HG03521 (cell line): ENCODE measurements at regions not wholly inside any gene's neighbourhood (a gene's known extent, or its start where the extent isn't known, plus 50 kb on each side); places are given as distances from the start of the nearest gene placed in this dataset.
"Not testable (repeated sequence)": the region's sequence is repeated elsewhere in the genome, so short reads cannot be mapped to it uniquely, and the experiment has no call there.

Experiments used
- ATAC-seq: cut with Tn5 transposase; IDR thresholded peaks from one replicate; pipeline ENCODE4 v1.9.1; 2021; ENCODE audit warnings: mild to moderate bottlenecking, moderate library complexity; ENCODE audit not compliant: unreplicated experiment

DNA sequence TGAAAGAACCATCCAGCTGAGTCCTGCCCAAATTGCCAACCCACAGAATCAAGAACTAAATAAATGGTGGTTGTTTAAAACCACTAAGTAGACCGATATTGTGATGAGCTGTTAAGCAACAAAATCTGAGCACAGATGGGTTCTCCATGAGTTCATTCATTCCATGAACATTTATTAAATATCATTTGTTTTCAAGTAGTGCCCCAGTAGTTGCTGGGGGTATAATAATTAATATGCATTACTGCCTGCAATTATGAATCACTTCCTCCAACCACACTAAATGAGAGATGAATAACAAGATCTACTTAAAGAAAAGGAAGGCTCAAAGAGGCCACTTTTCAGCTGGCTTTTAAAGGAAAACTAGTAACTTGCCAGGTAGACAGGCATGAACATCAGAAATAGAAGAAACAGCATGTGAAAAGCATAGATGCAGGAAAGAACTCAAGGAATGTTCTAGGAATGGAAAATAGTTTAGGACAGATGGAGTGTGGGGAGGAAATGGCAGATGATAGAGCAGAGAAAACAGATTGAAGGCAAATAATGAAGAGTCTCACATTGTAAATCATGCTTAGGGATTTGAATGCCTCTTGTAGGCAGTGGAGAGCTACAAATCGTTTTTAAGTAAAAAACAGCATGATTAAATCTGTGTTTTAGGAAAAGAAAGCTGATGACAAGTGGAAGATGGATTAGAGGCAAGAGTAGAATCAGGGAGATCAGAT lies 641.7 kb upstream of the DIPK2B start:
- ATAC-seq: no peak

DNA sequence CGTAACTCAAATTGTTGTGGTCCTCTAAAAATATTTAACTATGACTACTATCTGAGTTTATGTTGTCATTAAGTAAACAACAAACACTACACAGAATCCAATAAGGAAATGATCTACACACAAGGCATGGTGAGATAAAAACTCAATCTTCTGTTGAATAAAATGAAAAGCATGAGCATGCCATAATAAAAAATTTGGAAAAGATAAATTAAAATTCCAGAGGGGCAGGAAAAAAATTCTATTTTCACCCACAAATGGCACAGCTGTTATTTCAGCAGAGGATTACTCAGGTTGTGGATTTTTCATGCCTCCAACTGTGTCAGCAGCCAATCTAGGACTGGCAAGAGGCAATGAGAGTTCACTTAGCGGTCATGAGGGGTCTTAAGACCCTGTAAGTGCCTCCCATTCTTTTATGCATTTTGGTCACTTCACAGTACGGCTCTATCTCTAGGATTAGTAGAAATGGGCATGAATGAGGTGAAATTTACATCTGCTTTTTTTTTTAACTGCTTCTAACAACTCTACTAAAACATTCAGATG lies 639.8 kb upstream of the DIPK2B start:
- no peak for ATAC-seq

DNA sequence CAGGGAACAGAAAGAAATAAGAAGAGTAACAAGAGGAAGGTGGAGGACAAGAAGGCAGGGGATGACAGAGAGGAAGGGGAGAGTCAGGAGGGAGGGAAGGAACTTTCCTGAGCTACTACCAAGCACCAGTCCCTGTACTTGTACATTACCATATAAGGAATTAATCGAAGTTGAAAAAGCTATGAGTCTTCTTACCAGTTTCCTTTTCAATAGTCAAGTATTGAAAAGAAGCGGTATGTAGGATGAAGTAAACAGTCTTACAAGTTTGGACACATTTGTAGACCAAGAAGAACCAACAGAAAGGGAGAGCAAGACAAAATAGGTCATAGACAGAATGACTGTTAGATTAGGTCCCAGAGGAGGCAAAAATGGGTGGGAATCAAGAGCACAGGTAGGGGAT lies 629.7 kb upstream of the DIPK2B start:
- ATAC-seq: no peak

DNA sequence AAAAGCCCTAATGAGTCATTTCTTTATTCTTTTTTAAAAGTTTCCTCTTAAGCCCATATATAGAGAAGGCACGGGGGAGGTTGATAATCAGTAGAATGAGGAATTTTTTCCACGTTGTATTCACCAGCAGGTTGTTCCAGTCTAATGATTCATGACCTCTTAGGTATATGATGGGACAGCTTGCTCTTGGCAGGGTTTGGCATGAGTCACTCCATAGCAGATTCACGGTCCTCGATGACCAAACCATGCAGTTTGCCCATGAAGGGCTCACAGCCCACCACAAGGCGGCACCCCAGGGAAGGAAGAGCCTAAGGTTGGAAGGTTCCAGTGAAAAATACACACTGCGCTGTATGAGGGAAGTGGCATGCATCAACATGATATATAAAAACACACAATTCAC lies 623.8 kb upstream of the DIPK2B start:
- ATAC-seq: no peak

DNA sequence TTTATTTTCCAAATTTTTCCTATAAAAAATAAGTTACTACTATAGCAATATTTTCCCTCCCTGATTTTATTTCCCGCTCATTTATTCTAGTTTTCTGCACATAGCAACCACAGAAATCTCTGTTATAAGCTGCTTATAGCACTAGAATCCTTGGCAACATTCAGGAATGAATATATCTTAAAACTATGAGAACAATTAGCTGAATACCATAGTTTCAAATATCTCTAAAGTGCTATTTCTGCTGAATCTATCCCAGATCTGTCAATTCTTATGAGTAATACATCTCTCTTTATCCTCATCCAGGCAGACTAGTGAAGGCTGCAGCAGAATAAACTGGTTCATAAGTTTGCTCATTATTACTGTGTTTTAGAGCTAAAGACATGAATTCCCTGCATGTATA lies 622.9 kb upstream of the DIPK2B start:
- no peak for ATAC-seq

DNA sequence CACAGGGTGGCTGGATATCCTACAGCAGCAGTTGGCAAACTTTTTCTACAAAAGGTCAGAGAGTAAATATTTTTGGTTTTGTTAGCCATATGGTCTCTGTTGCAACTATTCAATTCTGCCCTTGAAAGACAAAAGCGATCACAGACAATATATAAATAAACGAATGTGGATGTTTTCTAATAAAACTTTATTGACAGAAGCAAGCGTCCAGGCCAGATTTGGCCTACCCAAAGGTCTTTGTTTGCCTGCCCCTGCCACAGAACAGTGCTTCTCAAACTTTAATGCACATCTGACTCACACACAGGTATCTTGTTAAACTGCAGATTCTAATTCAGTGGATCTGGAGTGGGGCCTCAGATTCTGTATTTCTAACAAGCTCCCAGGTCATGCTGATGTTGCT lies 621.4 kb upstream of the DIPK2B start:
- no peak for ATAC-seq

DNA sequence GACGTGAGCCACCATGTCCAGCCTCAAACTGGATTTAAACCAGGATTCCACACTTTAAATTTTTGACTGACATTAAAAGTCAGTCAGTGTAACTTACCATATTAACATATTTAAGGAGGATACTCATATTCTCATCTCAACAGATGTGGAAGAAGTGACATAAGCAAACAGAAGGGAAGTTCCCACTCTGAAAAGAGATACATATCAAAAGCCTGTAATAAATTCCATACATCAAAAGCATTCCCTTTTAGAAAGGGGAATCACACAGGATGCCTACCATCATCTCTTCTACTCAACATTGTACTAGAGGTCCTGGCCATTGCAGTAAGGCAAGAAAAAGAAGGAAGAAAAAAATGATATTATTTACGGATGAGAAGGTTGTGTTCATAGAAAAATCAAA lies 618.2 kb upstream of the DIPK2B start:
- no peak for ATAC-seq

DNA sequence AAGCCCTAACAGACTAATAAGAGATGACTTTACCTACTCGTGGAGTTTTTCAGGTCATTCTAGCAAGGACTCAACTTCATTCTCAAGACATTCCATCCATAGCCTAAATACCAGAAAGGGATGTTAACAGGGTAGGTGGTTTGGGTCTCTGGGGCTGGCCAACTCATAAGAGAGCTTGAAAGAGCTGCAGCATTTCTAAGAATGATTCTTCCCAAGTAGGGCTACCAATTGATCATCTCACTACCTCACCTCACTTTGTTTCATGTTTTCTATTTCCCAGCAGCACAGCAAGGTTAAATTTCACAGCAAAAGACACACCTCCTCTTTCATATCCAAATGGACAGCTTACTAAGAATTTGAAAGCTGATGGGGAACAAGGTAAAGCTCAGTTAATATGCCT lies 614.8 kb upstream of the DIPK2B start:
- no peak for ATAC-seq

DNA sequence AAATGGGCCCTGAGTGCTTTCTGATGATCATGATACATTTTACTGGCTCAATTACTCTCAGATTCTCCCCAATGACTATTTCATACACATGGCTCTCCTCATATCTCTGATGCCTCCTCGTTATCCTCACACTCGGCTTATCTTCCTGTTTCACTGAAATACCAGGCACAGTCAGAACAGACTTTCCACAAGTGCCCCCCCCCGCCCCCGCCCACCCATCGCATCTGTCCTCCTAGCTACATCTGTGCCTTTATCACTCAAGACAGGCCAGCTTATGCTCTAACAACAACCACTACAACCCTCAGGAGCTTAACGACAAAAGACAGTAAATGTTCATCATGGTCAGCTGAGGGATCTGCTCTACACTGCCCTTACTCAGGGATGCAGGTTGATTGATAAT lies 610.6 kb upstream of the DIPK2B start:
- no peak for ATAC-seq

DNA sequence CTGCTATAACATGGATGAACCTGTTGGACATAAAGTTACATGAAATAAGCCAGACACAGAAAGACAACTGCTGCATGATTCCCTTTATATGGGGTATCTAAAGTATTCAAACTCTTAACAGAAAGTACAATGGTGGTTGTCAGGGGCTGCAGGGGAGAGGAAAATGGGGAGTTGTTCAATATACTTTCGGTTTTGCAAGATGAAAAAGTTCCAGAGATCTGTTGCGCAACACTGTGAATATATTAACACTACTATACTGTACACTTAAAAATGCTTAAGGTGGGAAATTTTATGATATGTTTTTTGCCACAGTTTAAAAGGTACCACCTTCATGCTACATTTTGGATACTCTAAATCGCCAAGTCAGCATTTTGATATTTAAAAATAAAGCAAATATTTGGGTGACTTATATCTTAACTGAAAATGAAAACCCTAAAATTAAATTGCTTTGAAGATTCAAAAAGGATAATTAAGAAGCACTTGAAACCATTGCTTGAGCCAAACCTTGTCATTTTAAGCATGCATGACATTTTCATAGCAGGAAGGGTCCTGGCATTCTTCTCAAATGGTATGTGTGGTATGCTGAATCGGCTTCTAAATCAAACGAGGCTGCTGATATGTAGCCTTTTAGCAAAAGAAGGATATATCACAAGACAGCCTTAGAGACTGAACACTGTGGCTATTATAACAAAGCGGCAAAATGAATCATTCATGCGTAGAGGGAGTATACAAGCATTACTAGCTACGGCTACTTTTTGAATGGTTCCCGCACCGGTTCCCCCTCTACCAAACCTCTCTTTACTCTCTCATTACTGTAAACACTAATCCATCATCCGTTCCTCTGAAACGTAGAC lies 607.1 kb upstream of the DIPK2B start:
- ATAC-seq: no peak

DNA sequence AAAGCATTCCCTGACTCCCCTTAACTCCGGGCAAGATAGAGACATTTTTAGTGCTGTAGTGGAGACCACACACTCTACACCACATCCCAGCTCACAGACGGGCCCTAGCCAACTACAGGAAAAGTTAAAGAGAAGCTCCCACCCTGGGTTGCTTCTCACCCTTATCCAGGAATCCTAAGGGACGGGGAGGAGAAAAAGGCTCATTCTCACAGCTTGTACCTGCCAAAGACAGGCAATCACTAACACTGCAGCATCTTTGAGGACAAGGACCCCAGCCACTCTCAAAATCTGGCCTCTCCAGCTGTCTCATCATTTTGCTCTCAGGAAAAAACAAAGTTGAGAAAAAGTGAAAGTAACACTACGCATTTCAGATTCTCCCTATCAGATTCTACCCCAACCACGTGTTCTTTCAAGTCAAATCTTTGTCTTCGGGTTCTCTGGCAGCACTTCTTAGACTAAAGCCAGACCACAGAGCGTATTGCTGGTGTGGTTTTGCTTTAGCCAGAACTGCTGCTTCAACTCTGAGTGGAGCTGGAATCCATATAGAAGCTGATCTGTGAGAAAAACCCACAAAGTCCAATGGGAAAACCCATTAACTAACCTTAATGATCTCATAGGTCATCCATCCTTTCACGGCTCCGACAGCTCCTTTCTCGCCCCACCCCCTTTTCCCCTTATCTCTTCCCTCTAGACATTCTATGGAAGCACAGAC lies 605.9 kb upstream of the DIPK2B start:
- peak; percentile 62 for ATAC-seq

DNA sequence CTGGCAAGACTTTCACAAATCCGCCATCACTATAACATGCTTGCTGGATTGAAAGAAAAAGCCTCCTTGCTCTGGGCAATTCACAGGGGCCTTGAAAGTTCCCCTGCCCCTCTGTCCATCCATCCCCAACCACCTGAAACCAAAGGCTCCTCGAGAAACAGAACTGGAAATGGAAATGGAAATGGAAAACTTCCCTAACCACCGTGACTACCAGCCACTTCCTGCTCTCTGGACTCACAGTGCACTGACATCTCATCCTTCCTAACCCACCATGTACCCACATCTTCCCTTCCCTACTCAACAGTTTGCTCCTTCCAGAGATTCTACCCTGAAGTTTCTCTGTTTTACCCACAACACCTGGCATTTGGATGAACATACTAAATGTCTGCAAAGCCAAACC lies 603.6 kb upstream of the DIPK2B start:
- no peak for ATAC-seq

DNA sequence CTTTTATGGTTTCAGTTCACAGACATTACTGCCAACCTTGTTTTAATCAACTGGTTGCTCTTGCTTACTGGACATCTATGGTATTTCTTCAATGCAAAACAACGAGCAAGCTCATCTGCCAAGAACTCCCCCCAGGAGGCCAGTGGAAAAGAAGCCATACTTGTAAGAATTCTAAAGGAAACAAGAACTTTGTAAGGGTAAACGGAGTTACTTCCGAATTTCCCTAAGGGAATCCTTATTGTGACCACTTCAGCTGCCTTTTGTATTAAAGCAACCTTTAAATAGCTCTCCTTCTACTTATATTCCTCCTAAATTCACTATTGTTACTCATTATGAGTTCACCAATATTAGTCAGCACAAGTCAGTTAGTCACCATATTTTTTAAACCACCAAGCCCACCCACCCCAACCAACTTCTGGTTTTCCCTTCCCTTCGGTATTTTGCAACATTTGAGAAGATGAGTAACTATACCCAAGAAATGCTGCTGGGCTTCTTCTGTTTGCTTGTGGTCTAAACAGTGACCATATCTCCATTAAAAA lies 602.8 kb upstream of the DIPK2B start:
- ATAC-seq: no peak

DNA sequence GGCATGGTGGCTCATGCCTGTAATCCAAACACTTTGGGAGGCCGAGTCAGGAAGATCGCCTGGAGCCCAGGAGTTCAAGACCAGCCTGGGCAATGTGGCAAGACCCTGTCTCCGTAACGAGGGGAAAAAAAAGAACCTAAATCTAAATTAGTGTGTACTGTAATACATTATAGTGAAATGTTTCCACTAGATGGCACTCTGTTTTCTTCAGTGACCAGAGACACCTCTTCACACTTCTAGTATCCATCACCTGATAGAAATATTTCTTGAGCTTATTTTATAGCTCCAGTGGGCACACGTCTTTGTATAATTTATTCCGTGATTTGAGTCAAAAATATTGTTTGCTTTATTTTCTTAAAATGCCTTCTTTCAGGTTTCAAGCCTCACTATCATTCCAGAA lies 600.9 kb upstream of the DIPK2B start:
- ATAC-seq: peak; percentile 50

DNA sequence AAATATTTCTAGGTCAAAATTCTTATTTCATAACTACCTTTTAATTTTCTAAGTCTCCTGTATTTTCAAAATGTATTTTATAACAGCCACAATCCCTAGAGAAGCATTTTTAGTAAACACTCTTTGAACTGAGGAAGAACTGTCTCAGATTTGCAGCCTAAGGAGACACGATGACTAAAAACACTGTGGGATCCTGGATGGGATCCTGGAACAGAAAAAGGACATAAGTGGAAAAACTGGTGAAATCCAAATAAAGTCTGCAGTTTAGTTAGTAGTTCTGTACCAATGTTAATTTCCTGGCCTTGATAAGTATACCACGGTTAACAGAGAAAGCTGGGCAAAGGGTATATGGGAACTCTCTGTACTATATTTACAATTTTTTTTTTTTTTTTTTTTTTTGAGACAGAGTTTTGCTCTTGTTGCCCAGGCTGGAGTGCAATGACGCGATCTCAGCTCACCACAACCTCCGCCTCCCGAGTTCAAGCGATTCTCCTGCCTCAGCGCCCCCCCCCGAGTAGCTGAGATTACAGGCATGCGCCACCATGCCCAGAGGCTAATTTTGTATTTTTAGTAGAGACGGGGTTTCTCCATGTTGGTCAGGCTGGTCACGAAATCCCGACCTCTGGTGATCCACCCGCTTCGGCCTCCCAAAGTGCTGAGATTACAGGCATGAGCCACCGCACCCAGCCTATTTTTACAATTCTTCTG lies 600.2 kb upstream of the DIPK2B start:
- not testable (repeated sequence) for ATAC-seq

DNA sequence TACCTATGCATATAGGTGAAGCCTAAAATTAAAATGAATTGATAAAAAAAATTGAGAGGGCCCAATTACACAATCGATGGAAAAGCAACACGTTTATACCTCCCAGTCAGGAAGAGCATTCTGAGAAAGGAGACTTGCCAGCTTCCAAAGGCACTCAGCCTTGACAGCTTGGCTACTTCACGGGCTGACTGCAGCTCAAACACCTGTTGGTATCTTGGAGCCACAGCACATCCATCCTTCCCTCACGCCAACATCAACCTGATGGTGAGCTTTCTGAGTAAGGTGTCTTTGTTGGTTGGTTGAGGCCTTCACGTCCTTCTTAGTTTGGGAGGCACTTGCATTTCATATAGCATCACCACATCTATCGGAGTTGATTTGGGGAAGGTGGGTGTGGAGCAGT lies 598.9 kb upstream of the DIPK2B start:
- ATAC-seq: no peak

DNA sequence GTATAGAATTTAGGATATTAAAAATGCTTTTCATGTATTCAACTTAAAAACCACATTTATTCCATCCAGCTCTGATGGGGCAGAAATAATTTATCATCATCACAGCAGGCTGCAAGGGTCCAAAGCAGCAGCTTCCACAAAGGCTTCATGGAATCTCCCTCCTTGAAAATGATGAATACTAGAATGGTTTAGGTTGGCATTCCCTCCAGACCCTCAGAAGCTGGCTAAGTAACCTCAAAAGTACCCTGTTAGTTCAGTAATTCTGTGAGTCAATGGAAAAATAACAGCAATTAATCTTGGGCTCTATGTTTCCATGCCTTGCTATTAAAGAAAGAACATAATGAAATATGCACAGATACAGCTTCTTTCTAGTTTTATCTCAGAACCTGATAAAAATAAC lies 594.9 kb upstream of the DIPK2B start:
- no peak for ATAC-seq

DNA sequence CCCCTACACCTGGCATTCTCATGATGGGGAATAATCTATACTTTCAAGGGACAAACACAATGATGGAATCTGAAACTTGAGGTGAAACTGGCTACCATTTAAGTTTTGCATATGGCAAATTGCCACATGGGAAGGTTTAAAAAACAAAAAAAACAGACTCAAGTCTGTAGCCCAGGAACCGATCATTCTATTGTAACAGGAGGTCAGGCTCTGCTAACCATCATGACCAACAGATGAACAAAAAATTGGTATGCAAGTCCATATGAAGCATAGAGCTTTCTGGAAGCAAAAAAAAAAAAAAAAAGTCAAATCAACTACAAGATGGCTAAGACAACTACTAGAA lies 594.3 kb upstream of the DIPK2B start:
- no peak for ATAC-seq

DNA sequence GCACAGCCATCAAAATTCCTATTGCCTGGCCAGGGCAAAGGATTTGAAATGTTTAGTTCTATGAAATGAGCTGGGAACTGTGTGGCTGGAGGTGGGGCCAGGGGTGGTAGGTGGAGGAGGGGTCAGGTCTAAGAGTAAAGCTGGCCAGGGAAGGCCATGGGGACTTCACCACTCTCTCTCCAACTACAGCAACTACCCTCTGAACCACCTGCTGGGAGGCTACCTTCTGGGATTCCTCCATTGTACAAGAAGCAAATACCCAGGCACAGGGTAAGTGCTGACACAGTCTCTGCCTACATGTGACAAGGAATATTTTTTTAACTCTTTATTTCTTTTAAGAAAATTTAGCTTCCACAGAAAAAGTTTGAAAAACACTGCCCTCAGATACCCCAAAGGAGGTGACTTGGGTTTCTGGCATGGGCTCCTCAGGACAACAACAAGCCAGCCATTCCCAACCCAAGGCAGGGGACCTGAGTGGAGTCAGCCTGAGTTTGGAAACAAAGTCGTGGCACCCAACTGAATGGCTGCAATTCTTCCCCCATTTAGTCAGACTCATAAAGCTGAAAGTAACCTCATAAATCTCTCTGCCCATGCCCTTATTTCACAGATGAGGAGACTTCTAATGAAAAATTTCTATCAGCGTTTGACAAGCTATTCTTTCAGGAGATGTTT lies 593.8 kb upstream of the DIPK2B start:
- no peak for ATAC-seq

DNA sequence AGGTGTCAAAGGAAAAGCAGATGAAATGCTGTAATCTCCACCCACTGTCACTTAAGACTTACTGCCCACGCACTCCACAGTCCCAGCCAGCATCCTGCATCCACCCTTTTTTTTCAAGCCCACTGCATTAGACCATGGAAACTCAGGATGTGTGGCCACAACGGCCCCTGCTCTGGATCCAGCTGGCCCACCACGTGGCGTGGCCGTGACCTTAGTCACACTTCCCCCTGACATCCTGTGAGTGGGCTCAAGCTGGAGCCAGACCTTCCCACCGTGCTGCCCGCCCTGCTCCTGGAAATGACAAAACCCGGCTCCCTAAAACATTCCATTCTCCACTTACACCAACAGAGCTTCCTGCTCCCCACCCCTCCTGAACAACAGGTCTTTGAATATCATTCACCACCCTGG lies 588.3 kb upstream of the DIPK2B start:
- ATAC-seq: no peak
